ENCODE measurements at regions not wholly inside any gene's neighbourhood (a gene's known extent, or its start where the extent isn't known, plus 50 kb on each side); places are given as distances from the start of the nearest gene placed in this dataset.
A peak's percentile ranks its signal among the peaks of the same experiment; 100 is the strongest.

GRCh38 chr6:19427548-19427947 is 409.6 kb upstream of the ID4 start:
- no peak overlapping the region for H2AFZ ChIP-seq (ENCODE audit: low read depth, low read length, poor library complexity, severe bottlenecking)
- no TSS peak for BruUV-seq (replicated peaks)
- ChIA-PET RAD21 (ENCODE audit: low non-redundant PET in 1 of 2, low total read pairs in 2 of 2, uncharacterized antibody in 2 of 2, unreplicated experiment in 2 of 2) (no interaction called here), CTCF (no interaction called here), POLR2A (no interaction called here)
- H3K4me1 ChIP-seq (ENCODE audit: control insufficient read depth in 1 of 2, insufficient read depth in 2 of 2, low read length in 2 of 2): no peaks in the 10 kb centered on the region
- H4K20me1 ChIP-seq (ENCODE audit: insufficient read depth): no peaks in the 10 kb centered on the region
- ATAC-seq (no peak), DNase-seq (ENCODE audit: low read depth, low spot score) (no peak)
- H3K9me2 ChIP-seq (ENCODE audit: insufficient read depth): no peaks in the 10 kb centered on the region
- H3K36me3 ChIP-seq (ENCODE audit: control insufficient read depth in 1 of 2, insufficient read depth in 2 of 2, low read length in 2 of 2): no peaks in the 10 kb centered on the region
- intact Hi-C loops (cut with micrococcal nuclease): no loop called here
- no peak overlapping the region for H3K27ac ChIP-seq (ENCODE audit: low read depth, low read length)
- no peaks in the 10 kb centered on the region for H3K27me3 ChIP-seq (ENCODE audit: insufficient read depth, low read length)
- H3K9me3 ChIP-seq (ENCODE audit: control insufficient read depth in 1 of 2, insufficient read depth in 1 of 2, low read depth in 1 of 2, low read length in 2 of 2): no peaks in the 10 kb centered on the region
- H3K79me2 ChIP-seq (ENCODE audit: insufficient read depth, low read length): no peaks in the 10 kb centered on the region
- H3K4me3 ChIP-seq (replicated peaks in 1 of 2; ENCODE audit: low read depth in 1 of 2, low read length in 2 of 2): no peak overlapping the region
- H3K9ac ChIP-seq (ENCODE audit: low read length): no peak overlapping the region
- no peak overlapping the region for H3K4me2 ChIP-seq (ENCODE audit: low read length)
- TF ChIP-seq MAX (IDR thresholded peaks at IDR 0.05): no peak
- no peak for TF ChIP-seq RAD21 (IDR thresholded peaks at IDR 0.05; ENCODE audit: low read depth)
- TF ChIP-seq EZH2phosphoT487 (IDR thresholded peaks at IDR 0.05; ENCODE audit: borderline replicate concordance): no peak
- no peak for TF ChIP-seq REST (IDR thresholded peaks at IDR 0.05; ENCODE audit: low read depth)

- RAD21 ChIA-PET (ENCODE audit: low non-redundant PET in 1 of 2, low total read pairs in 2 of 2, uncharacterized antibody in 2 of 2, unreplicated experiment in 2 of 2): no interaction called here
- Histone ChIP-seq H2AFZ (ENCODE audit: low read depth, low read length, poor library complexity, severe bottlenecking) (peak overlapping the region; percentile 57), H3K79me2 (ENCODE audit: insufficient read depth, low read length) (no peaks in the 10 kb centered on the region), H3K27ac (ENCODE audit: low read depth, low read length) (no peak overlapping the region), H3K9me3 (ENCODE audit: control insufficient read depth in 1 of 2, insufficient read depth in 1 of 2, low read depth in 1 of 2, low read length in 2 of 2) (no peaks in the 10 kb centered on the region), H3K4me3 (replicated peaks in 1 of 2; ENCODE audit: low read depth in 1 of 2, low read length in 2 of 2) (no peak overlapping the region), H3K4me2 (ENCODE audit: low read length) (no peak overlapping the region), H3K27me3 (ENCODE audit: insufficient read depth, low read length) (no peaks in the 10 kb centered on the region), H3K9me2 (ENCODE audit: insufficient read depth) (no peaks in the 10 kb centered on the region), H3K36me3 (ENCODE audit: control insufficient read depth in 1 of 2, insufficient read depth in 2 of 2, low read length in 2 of 2) (no peaks in the 10 kb centered on the region), H3K4me1 (ENCODE audit: control insufficient read depth in 1 of 2, insufficient read depth in 2 of 2, low read length in 2 of 2) (no peaks in the 10 kb centered on the region), H4K20me1 (ENCODE audit: insufficient read depth) (no peaks in the 10 kb centered on the region), H3K9ac (ENCODE audit: low read length) (no peak overlapping the region)
- intact Hi-C loops (cut with micrococcal nuclease): no loop called here
- CTCF ChIA-PET: no interaction called here
- POLR2A ChIA-PET: interaction anchor here (0.6 kb wide), 1 partner anchor 1033 kb away, joined by 4 read pairs; no protein-coding TSS in a partner anchor
- DNase-seq (ENCODE audit: low read depth, low spot score) (no peak), ATAC-seq (no peak)
- no TSS peak for BruUV-seq (replicated peaks)
- TF ChIP-seq ELF1 (IDR thresholded peaks at IDR 0.05; ENCODE audit: borderline replicate concordance, low read depth) (no peak), CEBPB (IDR thresholded peaks at IDR 0.05; ENCODE audit: low read depth) (no peak), ZBTB33 (IDR thresholded peaks at IDR 0.05; ENCODE audit: extremely low read depth, insufficient replicate concordance, low read length) (no peak), POLR2AphosphoS5 (IDR thresholded peaks at IDR 0.05; ENCODE audit: low read depth, low read length) (no peak), RAD21 (IDR thresholded peaks at IDR 0.05; ENCODE audit: low read depth) (no peak), SP1 (IDR thresholded peaks at IDR 0.05; ENCODE audit: low read depth) (no peak), EZH2phosphoT487 (IDR thresholded peaks at IDR 0.05; ENCODE audit: borderline replicate concordance) (no peak), CTCF (IDR thresholded peaks at IDR 0.05 in 2 of 3, conservative IDR thresholded peaks at IDR 0.05 in 1 of 3; ENCODE audit: borderline replicate concordance in 1 of 3, insufficient read depth in 1 of 3, low read depth in 2 of 3, low read length in 2 of 3) (no peak), ZNF274 (IDR thresholded peaks at IDR 0.05; ENCODE audit: low read depth, low read length) (no peak), ZFX (IDR thresholded peaks at IDR 0.05) (no peak), CBX3 (IDR thresholded peaks at IDR 0.05; ENCODE audit: low read depth) (no peak)
Measured at GRCh38 chr6:19432966-19433498, 404.1 kb upstream of the ID4 start.
